ENCODE measurements at regions not wholly inside any gene's neighbourhood (a gene's known extent, or its start where the extent isn't known, plus 50 kb on each side); places are given as distances from the start of the nearest gene placed in this dataset.
"Not testable (repeated sequence)": the region's sequence is repeated elsewhere in the genome, so short reads cannot be mapped to it uniquely, and the experiment has no call there.

DNA sequence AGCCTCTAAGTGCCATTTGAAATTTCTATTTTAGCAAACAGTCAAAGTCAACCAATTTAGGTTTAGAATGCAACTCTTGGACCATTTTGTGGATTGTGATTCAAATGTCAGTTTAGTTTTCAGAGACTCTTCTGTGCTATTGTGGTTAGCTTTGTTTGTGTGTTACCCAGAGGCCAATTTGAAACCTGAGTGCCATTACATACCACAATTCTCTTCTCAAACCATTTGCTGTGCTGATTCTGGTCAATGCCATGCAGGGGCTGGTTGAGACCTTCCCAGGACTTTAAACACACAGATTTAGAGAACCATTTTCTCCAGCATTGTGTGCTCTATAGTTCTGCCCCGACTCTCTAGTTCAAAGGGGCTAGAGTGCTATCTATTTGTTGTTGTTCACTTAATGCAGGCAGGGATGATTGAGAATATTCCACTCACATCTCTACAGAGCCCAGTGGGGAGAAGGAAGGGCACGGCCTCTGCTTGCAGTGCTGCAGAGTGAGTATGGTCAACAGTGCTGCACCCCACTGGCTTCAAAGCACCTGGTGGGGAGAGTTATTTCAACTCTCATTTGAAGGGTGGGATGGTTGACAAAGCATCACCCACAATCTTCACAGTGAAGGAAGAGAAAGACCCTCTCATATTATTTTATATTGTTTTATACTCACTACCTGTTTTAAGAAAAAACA, 738.2 kb downstream of the COL12A1 start:
- no peak for DNase-seq

GRCh38 chr6:74466572-74466971, 739.3 kb downstream of the COL12A1 start:
- DNase-seq, result no peak

DNA sequence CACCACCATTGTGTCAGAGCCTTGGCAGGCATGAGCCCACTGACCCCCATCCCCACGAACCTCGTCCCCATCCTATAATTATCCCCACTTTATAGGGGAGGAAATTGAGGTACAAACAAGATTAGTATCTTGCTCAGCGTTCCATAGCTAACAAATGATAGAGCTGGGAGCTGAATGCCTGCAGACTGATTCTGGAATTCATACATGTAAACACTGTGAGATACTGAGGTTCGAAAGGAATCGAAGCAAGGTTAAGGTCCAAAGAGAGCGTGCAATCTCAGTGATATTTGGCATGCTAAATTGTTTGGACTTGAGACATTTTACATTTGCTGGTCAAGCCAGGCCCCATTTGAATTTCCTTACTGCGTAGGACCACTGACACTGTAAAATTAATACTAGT, 746.6 kb downstream of the COL12A1 start:
- no peak for DNase-seq

DNA sequence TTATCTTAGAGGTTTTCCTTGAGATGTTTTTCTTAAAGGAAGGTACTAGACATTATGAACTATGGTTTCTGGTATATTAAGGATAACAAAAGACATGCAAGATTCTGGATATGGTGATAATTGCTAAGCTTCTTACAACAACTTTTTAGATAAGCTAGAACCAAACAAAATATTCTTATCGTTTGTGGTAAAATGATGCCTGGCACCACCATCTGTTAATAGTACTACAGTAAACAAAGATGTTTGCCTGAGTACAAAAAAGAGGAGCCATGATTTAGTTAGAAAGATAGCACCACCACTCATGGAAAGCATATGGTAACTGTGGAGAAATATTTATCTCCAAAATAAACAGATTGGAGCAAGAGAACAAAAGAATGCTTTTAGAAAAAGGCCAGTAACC, 747.3 kb downstream of the COL12A1 start:
- no peak for DNase-seq

GRCh38 chr6:74455786-74456185, 750.1 kb downstream of the COL12A1 start:
- DNase-seq, result no peak

- DNase-seq, result no peak
Measured at GRCh38 chr6:74451953-74452352, 753.9 kb downstream of the COL12A1 start.

DNA sequence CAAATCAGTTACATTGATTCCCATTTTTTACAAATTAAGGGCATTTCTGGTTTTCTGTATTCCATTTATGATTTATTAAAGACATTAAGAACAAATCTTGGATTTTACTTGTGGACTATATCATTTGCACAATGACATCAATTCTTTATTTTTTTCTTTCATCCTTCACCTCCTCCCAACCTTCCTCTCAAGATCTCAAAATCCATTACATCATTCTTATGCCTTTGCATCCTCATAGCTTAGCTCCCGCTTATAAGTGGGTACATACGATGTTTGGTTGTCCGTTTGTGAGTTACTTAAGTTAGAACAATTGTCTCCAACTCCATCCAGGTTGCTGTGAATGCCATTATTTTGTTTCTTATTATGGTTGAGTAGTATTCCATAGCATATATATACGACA, 752.8 kb downstream of the CD109 start:
- DNase-seq, result no peak

GRCh38 chr6:74447013-74447412, 751.0 kb downstream of the CD109 start:
- no peak for DNase-seq

DNA sequence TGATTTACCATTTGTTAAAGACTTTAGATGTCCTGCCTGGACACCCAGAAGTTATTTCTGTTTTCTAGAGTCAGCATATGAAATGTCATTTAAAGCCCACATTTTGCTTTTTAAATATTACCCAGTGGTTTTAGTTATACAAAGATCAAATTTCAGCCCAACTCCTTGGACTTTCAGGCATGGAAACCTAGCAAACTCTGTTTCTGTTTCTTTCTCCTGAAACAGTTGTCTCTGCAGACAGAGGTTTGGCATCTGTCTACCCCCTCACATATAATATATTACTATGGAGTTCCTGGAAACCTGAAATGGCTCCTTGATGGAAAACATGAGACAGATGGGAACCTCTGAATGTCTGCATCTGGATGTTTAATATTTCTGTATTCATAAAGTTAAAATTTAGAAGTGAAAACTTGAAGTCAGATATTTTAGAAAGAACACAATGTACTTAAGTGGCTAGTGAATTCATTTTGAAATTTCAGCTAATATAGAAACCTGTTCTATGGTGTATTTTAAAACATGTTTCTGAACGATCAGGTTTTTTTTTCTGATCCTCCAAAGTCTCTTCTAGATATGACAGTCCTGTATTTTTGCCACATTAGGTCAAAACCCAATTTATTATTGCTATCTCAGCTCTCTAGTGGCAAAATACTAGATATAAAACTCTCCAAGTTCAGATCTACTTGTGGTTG, 743.3 kb downstream of the CD109 start:
- DNase-seq, result no peak

- DNase-seq, result not testable (repeated sequence)
Measured at GRCh38 chr6:74438395-74438794, 742.4 kb downstream of the CD109 start.

GRCh38 chr6:74434171-74434570, 738.2 kb downstream of the CD109 start:
- no peak for DNase-seq

- no peak for DNase-seq
Measured at GRCh38 chr6:74431873-74432580, 736.0 kb downstream of the CD109 start.

DNA sequence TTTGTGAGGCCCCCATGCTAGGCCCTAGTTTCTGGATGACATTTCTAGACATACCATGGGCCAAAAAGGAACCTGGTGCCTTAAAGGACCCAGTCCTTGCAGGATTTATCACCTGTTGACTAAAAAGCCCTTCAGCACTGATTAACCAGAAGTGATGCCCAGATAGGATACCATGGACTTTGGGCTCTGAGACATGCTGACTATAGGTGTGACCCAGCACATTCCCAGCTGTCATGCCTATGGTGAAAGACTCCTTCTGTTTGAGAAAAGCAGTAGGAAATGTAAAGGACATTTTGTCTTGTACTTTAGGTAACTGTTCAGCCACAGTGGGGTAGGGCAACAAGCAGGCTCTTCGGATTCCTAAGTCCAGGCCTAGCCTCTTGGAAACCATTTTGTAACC, 724.2 kb downstream of the CD109 start:
- DNase-seq, result no peak

GRCh38 chr6:74415056-74415455, 719.1 kb downstream of the CD109 start:
- DNase-seq, result no peak

DNA sequence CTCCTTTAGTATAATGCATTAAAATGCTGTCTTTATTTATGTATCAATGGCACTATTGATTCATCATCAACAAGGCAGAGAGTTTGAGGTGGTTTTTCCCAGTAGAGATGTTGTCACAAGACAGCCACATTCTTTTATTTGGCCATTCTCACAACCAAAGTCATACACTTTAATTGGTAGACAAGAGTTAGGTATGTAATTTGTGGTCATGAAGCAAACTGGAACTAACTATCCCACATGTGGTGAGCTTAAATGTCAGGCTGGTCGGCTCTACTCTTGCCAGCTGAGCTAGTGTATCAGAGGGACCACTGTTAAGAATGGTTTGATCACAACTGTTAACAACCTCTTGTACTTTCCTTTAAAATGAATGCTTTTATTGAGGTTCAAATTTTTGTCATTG, 714.6 kb downstream of the CD109 start:
- no peak for DNase-seq

DNA sequence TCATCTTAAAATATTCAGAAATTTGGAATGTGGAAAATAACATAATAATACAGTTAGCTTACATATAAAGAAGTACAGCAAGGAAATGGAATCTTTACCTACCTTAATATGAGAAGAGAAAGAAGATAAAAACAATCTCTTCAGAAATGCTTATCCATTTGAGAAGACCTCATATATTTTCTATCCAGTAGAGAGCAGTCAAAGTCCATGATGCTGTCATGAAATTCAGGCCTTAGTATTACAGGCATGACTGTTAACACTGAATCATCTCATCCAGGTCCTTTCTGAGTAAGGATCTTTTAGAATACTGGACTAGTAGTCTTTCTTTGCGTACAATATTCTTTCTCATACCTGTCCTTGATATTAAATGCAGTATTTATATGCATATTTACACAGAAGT, 713.4 kb downstream of the CD109 start:
- no peak for DNase-seq

DNA sequence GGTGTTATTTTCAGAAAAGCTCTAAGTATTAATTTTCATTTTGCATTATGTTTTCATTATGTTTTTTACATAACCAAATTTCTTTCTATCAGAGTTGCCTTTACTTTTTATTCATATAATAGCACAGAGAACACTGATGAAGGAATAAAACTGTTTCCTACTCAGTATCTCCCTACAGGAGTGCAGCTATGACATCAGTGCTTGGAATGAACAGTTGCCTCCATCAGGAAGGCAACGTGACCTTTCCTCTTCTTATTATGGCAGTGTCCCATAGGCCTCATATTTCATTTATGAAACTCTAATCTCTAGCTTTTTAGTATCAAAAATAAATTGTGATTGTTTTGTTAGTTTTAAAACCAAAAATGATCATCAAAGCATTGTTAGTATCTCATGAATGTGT, 712.8 kb downstream of the CD109 start:
- no peak for DNase-seq

DNA sequence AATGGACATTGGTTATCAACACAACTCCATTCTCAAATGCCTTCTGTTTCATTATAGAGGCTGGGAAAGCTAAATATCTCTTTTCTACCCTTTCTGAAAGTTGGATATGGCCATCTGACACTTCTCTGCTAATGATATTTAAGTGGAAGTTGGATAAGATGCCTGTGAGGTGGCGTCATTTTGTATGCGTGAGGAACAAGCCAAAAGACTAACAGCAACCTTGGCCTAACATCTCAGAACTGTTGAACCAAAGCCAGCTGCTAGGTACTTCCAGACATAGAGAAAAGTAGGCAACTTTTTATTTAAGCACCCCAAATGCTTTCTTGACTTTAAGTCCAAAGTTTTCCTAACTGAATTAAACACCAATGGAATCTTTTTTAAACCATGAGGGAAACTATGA, 708.4 kb downstream of the CD109 start:
- no peak for DNase-seq

GRCh38 chr6:74402781-74403180, 706.8 kb downstream of the CD109 start:
- no peak for DNase-seq

DNA sequence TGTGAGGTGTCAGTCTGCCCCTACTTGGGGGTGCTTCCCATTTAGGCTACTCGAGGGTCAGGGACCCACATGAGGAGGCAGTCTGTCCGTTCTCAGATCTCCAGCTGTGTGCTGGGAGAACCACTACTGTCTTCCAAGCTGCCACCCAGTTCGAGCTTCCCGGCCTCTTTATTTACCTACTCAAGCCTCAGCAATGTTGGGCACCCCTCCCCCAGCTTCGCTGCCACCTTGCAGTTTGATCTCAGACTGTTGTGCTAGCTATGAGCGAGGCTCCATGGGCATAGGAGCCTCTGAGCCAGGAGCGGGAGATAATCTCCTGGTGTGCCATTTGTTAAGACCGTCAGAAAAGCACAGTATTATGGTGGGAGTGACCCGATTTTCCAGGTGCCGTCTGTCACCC, 682.4 kb downstream of the CD109 start:
- DNase-seq, result not testable (repeated sequence)

DNA sequence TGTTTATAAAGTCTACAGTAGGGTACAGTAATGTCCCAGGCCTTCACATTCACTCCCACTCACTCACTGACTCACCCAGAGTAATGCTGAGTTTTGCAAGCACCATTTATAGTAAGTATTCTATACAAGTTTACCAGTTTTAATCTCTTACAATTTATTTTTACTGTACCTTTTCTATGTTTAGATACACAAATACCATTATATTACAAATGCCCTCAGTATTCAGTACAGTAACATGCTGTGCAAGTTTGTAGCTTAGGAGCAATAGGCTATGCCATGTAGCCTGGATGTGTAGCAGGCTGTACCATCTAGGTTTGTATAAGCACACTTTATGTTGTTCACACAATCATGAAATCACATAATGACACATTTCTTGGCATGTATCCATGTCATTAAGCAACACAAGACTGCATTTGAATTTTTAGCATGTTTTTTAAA, 673.6 kb downstream of the CD109 start:
- no peak for DNase-seq

- no peak for DNase-seq
Measured at GRCh38 chr6:74368746-74369145, 672.7 kb downstream of the CD109 start.

- no peak for DNase-seq
Measured at GRCh38 chr6:74366634-74367033, 670.6 kb downstream of the CD109 start.

GRCh38 chr6:74362391-74362790, 666.4 kb downstream of the CD109 start:
- DNase-seq, result no peak

Data from NCI-H774 (cell line).